GM18508 (cell line): ENCODE measurements at regions not wholly inside any gene's neighbourhood (a gene's known extent, or its start where the extent isn't known, plus 50 kb on each side); places are given as distances from the start of the nearest gene placed in this dataset.
"Not testable (repeated sequence)": the region's sequence is repeated elsewhere in the genome, so short reads cannot be mapped to it uniquely, and the experiment has no call there.

Experiments
- ATAC-seq: cut with Tn5 transposase; IDR thresholded peaks from one replicate; pipeline ENCODE4 v1.9.1; 2021; ENCODE audit warnings: moderate number of reproducible peaks; ENCODE audit not compliant: insufficient read depth, unreplicated experiment

DNA sequence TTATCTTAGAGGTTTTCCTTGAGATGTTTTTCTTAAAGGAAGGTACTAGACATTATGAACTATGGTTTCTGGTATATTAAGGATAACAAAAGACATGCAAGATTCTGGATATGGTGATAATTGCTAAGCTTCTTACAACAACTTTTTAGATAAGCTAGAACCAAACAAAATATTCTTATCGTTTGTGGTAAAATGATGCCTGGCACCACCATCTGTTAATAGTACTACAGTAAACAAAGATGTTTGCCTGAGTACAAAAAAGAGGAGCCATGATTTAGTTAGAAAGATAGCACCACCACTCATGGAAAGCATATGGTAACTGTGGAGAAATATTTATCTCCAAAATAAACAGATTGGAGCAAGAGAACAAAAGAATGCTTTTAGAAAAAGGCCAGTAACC, 747.3 kb downstream of the COL12A1 start:
- ATAC-seq = no peak

DNA sequence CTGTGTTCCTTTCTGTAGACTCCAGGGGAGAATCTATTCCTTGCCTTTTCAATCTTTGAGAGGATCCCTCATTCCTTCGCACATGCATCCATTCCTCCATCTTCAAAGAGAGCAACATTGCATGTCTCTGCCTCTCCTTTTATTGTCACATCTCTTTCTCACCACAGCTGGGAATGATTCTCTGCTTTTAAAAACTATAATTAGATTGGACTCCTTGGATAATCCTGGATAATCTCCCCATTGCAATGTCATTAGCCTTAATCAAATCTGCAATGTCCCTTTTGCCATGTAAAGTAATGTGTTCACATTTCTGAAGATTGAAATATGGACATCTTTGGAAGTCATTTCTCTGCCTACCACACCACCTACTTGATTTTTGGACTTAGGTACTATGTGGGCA, 750.1 kb downstream of the COL12A1 start:
- no peak for ATAC-seq

DNA sequence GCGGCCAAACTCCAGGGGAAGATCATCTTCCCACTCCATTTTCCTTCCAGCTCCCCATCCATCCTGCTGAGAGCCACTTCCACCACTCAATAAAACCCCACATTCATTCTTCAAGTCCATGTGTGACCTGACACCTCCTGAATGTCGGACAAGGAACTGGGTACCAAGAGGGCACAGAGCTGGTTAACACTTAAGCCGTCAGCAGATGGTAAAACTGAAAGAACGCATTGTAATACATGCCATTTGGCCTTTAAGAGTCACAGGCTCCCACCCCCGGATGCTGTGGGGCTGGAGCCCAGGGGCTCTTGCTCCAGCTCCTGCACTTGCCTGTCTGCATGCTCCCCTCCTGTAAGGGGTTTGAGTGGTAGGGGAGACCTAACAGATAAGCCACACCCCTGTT, 753.9 kb downstream of the COL12A1 start:
- no peak for ATAC-seq

DNA sequence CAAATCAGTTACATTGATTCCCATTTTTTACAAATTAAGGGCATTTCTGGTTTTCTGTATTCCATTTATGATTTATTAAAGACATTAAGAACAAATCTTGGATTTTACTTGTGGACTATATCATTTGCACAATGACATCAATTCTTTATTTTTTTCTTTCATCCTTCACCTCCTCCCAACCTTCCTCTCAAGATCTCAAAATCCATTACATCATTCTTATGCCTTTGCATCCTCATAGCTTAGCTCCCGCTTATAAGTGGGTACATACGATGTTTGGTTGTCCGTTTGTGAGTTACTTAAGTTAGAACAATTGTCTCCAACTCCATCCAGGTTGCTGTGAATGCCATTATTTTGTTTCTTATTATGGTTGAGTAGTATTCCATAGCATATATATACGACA, 752.8 kb downstream of the CD109 start:
- no peak for ATAC-seq

DNA sequence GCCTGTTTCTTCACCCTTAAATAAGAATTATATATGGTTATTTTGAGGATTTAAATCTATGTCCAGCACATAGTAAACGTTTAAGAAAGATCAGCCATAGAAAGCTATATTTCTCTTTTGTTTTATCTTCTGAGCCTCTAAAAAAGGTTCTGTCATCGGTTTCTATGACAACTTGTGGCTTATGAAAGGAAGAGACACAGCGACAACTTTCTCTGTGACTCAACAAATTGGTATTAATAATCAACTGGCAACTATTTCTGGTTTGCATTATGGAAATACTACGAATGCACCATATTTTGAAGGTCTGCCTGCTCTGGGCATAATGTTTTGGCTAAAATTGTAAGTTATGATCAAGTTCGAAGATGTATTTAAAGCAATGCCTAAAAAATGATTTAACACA, 751.0 kb downstream of the CD109 start:
- peak; percentile 90 for ATAC-seq

DNA sequence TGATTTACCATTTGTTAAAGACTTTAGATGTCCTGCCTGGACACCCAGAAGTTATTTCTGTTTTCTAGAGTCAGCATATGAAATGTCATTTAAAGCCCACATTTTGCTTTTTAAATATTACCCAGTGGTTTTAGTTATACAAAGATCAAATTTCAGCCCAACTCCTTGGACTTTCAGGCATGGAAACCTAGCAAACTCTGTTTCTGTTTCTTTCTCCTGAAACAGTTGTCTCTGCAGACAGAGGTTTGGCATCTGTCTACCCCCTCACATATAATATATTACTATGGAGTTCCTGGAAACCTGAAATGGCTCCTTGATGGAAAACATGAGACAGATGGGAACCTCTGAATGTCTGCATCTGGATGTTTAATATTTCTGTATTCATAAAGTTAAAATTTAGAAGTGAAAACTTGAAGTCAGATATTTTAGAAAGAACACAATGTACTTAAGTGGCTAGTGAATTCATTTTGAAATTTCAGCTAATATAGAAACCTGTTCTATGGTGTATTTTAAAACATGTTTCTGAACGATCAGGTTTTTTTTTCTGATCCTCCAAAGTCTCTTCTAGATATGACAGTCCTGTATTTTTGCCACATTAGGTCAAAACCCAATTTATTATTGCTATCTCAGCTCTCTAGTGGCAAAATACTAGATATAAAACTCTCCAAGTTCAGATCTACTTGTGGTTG, 743.3 kb downstream of the CD109 start:
- ATAC-seq = no peak

DNA sequence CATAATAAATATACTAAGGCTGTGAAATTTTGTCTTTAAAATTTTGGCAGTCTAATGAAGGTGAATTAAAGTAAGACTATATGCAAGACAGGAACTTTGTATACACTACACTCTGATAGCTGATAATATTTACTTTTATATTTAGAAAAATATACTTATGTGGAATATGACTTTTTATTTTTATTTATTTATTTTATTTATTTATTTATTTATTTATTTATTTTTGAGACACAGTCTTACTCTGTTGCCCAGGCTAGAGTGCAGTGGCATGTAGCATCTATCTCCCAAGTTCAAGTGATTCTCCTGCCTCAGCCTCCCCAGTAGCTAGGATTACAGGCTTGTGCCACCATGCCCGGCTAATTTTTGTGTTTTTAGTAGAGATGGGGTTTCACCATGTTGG, 742.4 kb downstream of the CD109 start:
- ATAC-seq = not testable (repeated sequence)

DNA sequence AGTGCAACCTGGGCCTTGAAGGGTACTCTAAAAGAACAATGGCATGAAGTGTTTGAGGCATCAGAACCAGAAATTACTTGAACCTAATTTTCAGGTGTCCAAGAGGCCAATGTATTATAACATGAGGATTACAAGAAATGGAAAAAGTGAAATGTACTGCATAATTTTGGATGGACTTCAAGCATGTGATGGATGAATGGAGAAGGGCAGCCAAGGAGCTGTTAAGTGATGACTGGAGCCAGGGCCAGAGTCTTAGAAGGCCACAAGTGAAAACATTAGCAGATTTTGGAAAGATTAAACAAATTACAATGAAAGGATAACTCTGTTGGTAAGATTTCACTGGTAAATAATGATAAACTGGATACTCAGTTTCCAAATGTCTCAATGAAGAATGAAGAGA, 738.2 kb downstream of the CD109 start:
- no peak for ATAC-seq

DNA sequence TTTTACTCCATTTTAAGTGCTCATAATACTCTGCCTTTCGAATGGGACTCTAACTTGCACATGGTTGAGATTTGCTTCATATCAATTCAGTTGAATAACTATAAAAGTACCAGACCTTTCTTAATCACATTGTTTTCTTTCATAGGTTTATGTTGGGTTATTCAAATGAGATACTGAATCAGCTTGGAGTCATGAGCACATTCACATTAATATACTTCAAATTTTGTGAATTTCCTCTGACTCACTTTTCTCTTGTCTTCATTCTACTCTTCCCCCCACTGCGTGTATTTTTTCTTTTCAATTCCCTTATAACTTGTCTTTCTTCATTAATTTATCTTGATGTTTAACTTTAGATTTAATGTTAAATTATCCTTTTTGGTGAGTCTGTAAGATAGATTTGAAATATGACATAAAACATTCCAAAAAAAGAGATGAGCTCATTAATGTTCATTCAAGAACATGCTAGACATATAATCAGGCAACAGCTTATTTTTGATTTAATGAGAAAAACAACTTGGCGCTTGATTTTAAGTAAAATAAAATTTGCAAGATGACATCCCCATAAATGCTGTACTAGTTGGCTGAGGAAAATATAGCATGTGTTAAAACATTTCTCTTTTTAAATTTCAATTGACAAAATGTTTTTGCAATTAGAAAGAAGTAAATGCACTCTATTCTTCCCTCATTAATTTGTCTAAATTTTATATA, 736.0 kb downstream of the CD109 start:
- no peak for ATAC-seq

DNA sequence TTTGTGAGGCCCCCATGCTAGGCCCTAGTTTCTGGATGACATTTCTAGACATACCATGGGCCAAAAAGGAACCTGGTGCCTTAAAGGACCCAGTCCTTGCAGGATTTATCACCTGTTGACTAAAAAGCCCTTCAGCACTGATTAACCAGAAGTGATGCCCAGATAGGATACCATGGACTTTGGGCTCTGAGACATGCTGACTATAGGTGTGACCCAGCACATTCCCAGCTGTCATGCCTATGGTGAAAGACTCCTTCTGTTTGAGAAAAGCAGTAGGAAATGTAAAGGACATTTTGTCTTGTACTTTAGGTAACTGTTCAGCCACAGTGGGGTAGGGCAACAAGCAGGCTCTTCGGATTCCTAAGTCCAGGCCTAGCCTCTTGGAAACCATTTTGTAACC, 724.2 kb downstream of the CD109 start:
- no peak for ATAC-seq

DNA sequence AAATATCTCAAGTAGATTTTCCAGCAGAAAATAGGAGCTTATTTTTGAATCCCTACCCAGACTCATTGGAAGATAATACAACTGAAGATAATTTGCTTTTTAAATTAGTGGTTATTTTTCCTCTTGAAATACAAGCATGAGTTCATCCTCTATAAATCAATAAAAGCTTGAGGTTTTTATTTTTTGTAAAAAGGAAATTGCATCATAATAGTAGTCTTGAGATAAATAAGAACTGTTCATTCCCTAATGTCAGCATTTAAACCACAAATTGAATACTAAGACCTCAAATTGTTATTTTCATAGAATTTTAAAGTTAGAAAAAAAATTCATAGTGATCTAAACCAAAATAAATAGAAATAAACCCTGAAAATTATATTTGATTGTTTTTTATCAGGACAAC, 719.1 kb downstream of the CD109 start:
- ATAC-seq = no peak

DNA sequence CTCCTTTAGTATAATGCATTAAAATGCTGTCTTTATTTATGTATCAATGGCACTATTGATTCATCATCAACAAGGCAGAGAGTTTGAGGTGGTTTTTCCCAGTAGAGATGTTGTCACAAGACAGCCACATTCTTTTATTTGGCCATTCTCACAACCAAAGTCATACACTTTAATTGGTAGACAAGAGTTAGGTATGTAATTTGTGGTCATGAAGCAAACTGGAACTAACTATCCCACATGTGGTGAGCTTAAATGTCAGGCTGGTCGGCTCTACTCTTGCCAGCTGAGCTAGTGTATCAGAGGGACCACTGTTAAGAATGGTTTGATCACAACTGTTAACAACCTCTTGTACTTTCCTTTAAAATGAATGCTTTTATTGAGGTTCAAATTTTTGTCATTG, 714.6 kb downstream of the CD109 start:
- ATAC-seq = no peak

DNA sequence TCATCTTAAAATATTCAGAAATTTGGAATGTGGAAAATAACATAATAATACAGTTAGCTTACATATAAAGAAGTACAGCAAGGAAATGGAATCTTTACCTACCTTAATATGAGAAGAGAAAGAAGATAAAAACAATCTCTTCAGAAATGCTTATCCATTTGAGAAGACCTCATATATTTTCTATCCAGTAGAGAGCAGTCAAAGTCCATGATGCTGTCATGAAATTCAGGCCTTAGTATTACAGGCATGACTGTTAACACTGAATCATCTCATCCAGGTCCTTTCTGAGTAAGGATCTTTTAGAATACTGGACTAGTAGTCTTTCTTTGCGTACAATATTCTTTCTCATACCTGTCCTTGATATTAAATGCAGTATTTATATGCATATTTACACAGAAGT, 713.4 kb downstream of the CD109 start:
- peak; percentile 71 for ATAC-seq

DNA sequence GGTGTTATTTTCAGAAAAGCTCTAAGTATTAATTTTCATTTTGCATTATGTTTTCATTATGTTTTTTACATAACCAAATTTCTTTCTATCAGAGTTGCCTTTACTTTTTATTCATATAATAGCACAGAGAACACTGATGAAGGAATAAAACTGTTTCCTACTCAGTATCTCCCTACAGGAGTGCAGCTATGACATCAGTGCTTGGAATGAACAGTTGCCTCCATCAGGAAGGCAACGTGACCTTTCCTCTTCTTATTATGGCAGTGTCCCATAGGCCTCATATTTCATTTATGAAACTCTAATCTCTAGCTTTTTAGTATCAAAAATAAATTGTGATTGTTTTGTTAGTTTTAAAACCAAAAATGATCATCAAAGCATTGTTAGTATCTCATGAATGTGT, 712.8 kb downstream of the CD109 start:
- ATAC-seq = no peak

DNA sequence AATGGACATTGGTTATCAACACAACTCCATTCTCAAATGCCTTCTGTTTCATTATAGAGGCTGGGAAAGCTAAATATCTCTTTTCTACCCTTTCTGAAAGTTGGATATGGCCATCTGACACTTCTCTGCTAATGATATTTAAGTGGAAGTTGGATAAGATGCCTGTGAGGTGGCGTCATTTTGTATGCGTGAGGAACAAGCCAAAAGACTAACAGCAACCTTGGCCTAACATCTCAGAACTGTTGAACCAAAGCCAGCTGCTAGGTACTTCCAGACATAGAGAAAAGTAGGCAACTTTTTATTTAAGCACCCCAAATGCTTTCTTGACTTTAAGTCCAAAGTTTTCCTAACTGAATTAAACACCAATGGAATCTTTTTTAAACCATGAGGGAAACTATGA, 708.4 kb downstream of the CD109 start:
- ATAC-seq = no peak

DNA sequence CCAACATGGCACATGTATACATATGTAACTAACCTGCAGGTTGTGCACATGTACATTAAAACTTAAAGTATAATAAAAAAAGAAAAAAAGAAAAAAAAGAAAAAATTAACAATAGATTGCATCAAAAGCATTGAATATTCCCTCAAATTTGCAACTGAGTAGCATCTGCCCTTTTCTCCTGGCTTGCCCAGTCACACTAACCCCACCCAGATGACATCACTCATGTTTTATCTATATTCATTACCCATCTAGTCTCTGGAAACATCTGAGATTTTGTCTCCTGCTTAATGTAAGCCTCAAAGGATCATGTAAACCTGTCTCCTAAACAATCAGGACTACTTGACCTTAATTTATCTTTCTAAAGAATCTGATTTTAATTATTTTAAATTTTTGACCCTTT, 706.8 kb downstream of the CD109 start:
- no peak for ATAC-seq

DNA sequence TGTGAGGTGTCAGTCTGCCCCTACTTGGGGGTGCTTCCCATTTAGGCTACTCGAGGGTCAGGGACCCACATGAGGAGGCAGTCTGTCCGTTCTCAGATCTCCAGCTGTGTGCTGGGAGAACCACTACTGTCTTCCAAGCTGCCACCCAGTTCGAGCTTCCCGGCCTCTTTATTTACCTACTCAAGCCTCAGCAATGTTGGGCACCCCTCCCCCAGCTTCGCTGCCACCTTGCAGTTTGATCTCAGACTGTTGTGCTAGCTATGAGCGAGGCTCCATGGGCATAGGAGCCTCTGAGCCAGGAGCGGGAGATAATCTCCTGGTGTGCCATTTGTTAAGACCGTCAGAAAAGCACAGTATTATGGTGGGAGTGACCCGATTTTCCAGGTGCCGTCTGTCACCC, 682.4 kb downstream of the CD109 start:
- not testable (repeated sequence) for ATAC-seq

DNA sequence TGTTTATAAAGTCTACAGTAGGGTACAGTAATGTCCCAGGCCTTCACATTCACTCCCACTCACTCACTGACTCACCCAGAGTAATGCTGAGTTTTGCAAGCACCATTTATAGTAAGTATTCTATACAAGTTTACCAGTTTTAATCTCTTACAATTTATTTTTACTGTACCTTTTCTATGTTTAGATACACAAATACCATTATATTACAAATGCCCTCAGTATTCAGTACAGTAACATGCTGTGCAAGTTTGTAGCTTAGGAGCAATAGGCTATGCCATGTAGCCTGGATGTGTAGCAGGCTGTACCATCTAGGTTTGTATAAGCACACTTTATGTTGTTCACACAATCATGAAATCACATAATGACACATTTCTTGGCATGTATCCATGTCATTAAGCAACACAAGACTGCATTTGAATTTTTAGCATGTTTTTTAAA, 673.6 kb downstream of the CD109 start:
- ATAC-seq = no peak

DNA sequence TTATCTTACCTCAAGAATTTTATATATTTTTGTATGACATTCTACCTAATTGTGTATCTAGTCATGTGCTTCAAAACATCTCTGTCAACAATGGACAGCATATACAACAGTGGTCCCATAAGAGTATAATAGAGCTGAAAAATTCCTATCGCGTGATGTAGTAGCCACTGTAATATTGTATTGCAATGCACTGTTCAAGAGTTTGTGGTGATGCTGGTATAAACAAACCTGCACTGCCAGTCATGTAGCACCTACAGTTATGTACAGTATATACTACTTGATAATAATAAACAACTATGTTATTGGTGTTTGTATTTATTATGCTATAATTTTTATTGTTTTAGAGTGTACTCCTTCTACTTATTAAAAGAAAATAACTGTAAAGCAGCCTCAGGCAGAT, 672.7 kb downstream of the CD109 start:
- no peak for ATAC-seq

DNA sequence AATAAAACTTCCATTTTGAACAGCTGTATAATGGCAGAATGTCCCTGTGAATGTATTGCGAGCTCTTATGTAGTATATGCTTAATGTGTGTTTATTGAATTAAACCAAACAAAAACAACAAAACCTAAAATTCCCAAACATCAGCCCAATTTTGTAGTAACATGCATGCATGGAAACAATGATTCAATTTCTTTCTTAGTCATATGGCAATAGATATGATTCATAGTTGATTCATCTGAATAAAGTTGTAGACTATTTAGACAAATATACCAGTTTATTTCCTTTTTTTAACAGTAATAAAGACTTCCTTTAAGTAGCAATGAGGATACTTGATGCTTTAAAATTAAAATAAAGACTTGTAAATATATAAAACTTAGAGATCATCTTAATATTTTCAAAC, 670.6 kb downstream of the CD109 start:
- no peak for ATAC-seq

DNA sequence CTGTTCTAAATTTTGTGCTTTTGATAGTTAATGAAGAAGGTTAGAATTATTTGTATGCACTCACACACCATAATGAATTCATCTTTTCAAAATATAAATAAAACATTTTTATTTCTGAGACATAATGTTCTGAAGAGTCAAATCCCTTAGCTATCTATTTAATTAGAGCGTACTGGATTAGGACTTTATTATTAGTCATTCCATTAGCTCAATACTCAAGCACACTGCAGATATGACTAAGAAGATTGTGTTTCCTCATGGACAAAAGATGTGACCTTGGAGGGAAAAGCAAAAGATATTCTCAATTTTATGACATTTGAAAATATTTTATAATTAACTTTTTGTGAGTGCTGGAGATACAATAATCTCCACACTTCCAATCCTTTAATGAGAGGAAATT, 666.4 kb downstream of the CD109 start:
- ATAC-seq = no peak

DNA sequence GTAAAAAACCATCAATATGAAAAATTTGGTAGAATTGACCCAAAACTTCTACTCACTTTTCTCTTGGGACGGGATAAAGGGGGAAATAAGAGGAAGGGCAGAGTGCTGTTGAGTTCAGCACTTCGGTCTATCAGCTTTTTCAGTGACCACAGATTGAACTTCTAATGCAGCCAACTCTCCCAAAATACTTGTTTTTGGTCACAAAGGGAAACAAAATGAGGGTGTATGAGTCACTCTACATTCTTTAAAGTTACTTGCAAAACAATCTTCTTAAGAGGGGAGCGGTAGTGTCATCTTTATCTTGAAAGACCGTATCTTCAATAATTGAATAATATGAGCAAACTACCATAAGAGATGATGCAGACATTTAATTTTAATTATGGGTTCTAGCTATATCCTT, 661.3 kb downstream of the CD109 start:
- ATAC-seq = no peak
